GM23338 (cell line): ENCODE measurements at regions not wholly inside any gene's neighbourhood (a gene's known extent, or its start where the extent isn't known, plus 50 kb on each side); places are given as distances from the start of the nearest gene placed in this dataset.

Experiments used
- ATAC-seq: fragments of 200-7000 bp; cut with Tn5 transposase; 3 replicates; pipeline ENCODE4 v1.9.1; 2020
- DNase-seq: peaks from one replicate; pipeline ENCODE4 v3.0.0-alpha.2; 2015; ENCODE audit warnings: low spot score
- H2AFZ ChIP-seq: fragments of 200-600 bp; sonication (generic); 2 replicates; pipeline ENCODE4 v1.8.0; 2016; ENCODE audit warnings: antibody characterized with exemption, mild to moderate bottlenecking, moderate library complexity
- H3F3A ChIP-seq: fragments of 200-600 bp; sonication (generic); replicated peaks from 2 replicates; pipeline ENCODE4 v1.8.0; 2017; ENCODE audit warnings: antibody characterized with exemption, mixed run types, low read depth
- H3K27ac ChIP-seq: fragments of 200-600 bp; sonication (generic); 2 replicates; pipeline ENCODE4 v1.6.1; 2016; ENCODE audit warnings: low read depth
- H3K27me3 ChIP-seq: fragments of 200-600 bp; sonication (generic); 2 replicates; pipeline ENCODE4 v1.8.0; 2016; ENCODE audit warnings: mild to moderate bottlenecking, mixed run types, moderate library complexity; ENCODE audit not compliant: insufficient read depth
- H3K36me3 ChIP-seq: fragments of 200-600 bp; sonication (generic); 2 replicates; pipeline ENCODE4 v1.8.0; 2016; ENCODE audit warnings: mild to moderate bottlenecking; ENCODE audit not compliant: insufficient read depth
- H3K4me1 ChIP-seq: fragments of 200-600 bp; sonication (generic); 2 replicates; pipeline ENCODE4 v1.8.0; 2016; ENCODE audit warnings: mild to moderate bottlenecking, moderate library complexity; ENCODE audit not compliant: insufficient read depth
- H3K4me2 ChIP-seq: fragments of 200-600 bp; sonication (generic); 2 replicates; pipeline ENCODE4 v1.7.1; 2017; ENCODE audit warnings: mixed run types
- H3K4me3 ChIP-seq: fragments of 200-600 bp; sonication (generic); 2 replicates; pipeline ENCODE4 v1.6.1; 2016; ENCODE audit warnings: mixed run types
- H3K79me2 ChIP-seq: fragments of 200-600 bp; sonication (generic); replicated peaks from 2 replicates; pipeline ENCODE4 v1.8.0; 2017; ENCODE audit warnings: mild to moderate bottlenecking; ENCODE audit not compliant: insufficient read depth
- H3K9me2 ChIP-seq: fragments of 200-600 bp; sonication (generic); 2 replicates; pipeline ENCODE4 v1.8.0; 2017; ENCODE audit not compliant: insufficient read depth
- H4K20me1 ChIP-seq: fragments of 200-600 bp; sonication (generic); replicated peaks from 2 replicates; pipeline ENCODE4 v1.8.0; 2017; ENCODE audit warnings: mild to moderate bottlenecking; ENCODE audit not compliant: insufficient read depth
- H3K27ac Mint-ChIP-seq: 2 replicates; pipeline ENCODE4 v1.8.0; 2020; ENCODE audit warnings: inconsistent platforms, mild to moderate bottlenecking, moderate library complexity, mixed read lengths
- H3K27me3 Mint-ChIP-seq: 3 replicates; pipeline ENCODE4 v1.8.0; 2022; ENCODE audit warnings: low read depth, mild to moderate bottlenecking, moderate library complexity, mixed read lengths, inconsistent platforms; ENCODE audit not compliant: insufficient read depth, poor library complexity
- H3K36me3 Mint-ChIP-seq: 3 replicates; pipeline ENCODE4 v1.8.0; 2021; ENCODE audit warnings: low read depth, mild to moderate bottlenecking, inconsistent platforms, moderate library complexity, mixed read lengths
- H3K4me1 Mint-ChIP-seq: 3 replicates; pipeline ENCODE4 v1.8.0; 2020; ENCODE audit warnings: mild to moderate bottlenecking, inconsistent platforms, mixed read lengths
- H3K4me3 Mint-ChIP-seq: 3 replicates; pipeline ENCODE4 v1.8.0; 2021; ENCODE audit warnings: moderate library complexity, mild to moderate bottlenecking, inconsistent platforms, mixed read lengths
- H3K9me3 Mint-ChIP-seq: 3 replicates; pipeline ENCODE4 v1.8.0; 2020; ENCODE audit warnings: moderate library complexity, mild to moderate bottlenecking, inconsistent platforms, mixed read lengths
- CREB1 ChIP-seq: fragments of 250-450 bp; sonication (Bioruptor Pico); IDR thresholded peaks from 2 replicates; pipeline ENCODE4 v1.5.0; 2020; ENCODE audit warnings: low read depth, mild to moderate bottlenecking, moderate library complexity
- EZH2 ChIP-seq: fragments of 200-600 bp; sonication (generic); IDR thresholded peaks from one replicate; pipeline ENCODE4 v1.8.0; 2017; ENCODE audit warnings: antibody characterized with exemption, mild to moderate bottlenecking, low read depth; ENCODE audit not compliant: unreplicated experiment
- EZH2phosphoT487 ChIP-seq: fragments of 200-600 bp; sonication (generic); IDR thresholded peaks from one replicate; pipeline ENCODE4 v1.8.1; 2018; ENCODE audit warnings: antibody characterized with exemption; ENCODE audit not compliant: unreplicated experiment
- JUNB ChIP-seq: IDR thresholded peaks from one replicate; pipeline ENCODE4 v1.6.1; 2016; ENCODE audit warnings: antibody characterized with exemption; ENCODE audit not compliant: unreplicated experiment
- NANOG ChIP-seq: IDR thresholded peaks from 2 replicates; pipeline ENCODE4 v1.6.1; 2016; ENCODE audit warnings: antibody characterized with exemption, borderline replicate concordance
- POLR2AphosphoS5 ChIP-seq: IDR thresholded peaks from 2 replicates; pipeline ENCODE4 v1.6.1; 2016; ENCODE audit warnings: antibody characterized with exemption, low read depth
- STAT1 ChIP-seq: IDR thresholded peaks from one replicate; pipeline ENCODE4 v1.6.1; 2016; ENCODE audit warnings: antibody characterized with exemption; ENCODE audit not compliant: unreplicated experiment
- ZNF114 ChIP-seq: fragments of 250-450 bp; sonication (Bioruptor Pico); IDR thresholded peaks from 2 replicates; pipeline ENCODE4 v1.5.0; 2020; ENCODE audit warnings: mild to moderate bottlenecking, moderate library complexity
- ZNF331 ChIP-seq: fragments of 250-450 bp; sonication (Bioruptor Pico); IDR thresholded peaks from 2 replicates; pipeline ENCODE4 v1.5.0; 2020; ENCODE audit warnings: low read depth, mild to moderate bottlenecking, moderate library complexity
- TF ChIP-seq, protein P1 (sequence below): fragments of 250-450 bp; sonication (Bioruptor Pico); IDR thresholded peaks from 2 replicates; pipeline ENCODE4 v1.5.0; 2020; ENCODE audit warnings: mild to moderate bottlenecking, moderate library complexity
- TF ChIP-seq, protein P2 (sequence below), 2 experiments: fragments of 200-600 bp in 1 of 2; sonication (generic) in 1 of 2; conservative IDR thresholded peaks; 2 replicates each; pipeline versions ENCODE4 v1.5.1 to v1.6.1; 2016 to 2017; ENCODE audit warnings: antibody characterized with exemption in 2 of 2, low read depth in 2 of 2, mild to moderate bottlenecking in 2 of 2, moderate library complexity in 1 of 2
- TF ChIP-seq, protein P3 (sequence below): IDR thresholded peaks from 2 replicates; pipeline ENCODE4 v1.6.1; 2016; ENCODE audit warnings: antibody characterized with exemption

DNA sequence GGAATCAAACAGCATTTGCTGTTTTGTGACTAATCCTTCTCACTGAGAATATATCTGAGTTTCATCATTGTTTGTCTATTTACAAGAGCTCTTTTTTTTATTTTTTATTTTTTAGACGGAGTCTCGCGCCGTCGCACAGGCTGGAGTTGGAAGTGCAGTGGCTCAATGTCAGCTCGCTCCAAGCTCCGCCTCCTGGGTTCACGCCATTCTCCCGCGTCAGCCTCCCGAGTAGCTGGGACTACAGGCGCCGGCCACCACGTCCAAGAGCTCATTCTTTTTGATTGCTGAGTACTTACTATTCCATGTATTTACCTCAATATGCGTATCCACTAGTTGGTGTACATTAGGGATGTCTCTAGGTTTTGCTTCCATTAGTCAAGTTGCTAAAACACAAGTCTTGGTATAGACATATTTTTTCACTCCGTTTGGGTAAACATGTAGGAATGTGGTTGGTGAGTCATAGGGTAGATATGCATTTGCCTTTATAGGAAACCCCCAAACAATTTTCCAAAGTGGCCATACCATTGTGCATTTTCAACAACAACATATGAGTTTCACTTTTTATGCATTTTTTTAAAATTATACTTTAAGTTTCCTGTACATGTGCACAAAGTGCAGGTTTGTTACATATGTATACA, 1005.0 kb upstream of the CDH10 start (continued):
- TF ChIP-seq, protein P1, sequence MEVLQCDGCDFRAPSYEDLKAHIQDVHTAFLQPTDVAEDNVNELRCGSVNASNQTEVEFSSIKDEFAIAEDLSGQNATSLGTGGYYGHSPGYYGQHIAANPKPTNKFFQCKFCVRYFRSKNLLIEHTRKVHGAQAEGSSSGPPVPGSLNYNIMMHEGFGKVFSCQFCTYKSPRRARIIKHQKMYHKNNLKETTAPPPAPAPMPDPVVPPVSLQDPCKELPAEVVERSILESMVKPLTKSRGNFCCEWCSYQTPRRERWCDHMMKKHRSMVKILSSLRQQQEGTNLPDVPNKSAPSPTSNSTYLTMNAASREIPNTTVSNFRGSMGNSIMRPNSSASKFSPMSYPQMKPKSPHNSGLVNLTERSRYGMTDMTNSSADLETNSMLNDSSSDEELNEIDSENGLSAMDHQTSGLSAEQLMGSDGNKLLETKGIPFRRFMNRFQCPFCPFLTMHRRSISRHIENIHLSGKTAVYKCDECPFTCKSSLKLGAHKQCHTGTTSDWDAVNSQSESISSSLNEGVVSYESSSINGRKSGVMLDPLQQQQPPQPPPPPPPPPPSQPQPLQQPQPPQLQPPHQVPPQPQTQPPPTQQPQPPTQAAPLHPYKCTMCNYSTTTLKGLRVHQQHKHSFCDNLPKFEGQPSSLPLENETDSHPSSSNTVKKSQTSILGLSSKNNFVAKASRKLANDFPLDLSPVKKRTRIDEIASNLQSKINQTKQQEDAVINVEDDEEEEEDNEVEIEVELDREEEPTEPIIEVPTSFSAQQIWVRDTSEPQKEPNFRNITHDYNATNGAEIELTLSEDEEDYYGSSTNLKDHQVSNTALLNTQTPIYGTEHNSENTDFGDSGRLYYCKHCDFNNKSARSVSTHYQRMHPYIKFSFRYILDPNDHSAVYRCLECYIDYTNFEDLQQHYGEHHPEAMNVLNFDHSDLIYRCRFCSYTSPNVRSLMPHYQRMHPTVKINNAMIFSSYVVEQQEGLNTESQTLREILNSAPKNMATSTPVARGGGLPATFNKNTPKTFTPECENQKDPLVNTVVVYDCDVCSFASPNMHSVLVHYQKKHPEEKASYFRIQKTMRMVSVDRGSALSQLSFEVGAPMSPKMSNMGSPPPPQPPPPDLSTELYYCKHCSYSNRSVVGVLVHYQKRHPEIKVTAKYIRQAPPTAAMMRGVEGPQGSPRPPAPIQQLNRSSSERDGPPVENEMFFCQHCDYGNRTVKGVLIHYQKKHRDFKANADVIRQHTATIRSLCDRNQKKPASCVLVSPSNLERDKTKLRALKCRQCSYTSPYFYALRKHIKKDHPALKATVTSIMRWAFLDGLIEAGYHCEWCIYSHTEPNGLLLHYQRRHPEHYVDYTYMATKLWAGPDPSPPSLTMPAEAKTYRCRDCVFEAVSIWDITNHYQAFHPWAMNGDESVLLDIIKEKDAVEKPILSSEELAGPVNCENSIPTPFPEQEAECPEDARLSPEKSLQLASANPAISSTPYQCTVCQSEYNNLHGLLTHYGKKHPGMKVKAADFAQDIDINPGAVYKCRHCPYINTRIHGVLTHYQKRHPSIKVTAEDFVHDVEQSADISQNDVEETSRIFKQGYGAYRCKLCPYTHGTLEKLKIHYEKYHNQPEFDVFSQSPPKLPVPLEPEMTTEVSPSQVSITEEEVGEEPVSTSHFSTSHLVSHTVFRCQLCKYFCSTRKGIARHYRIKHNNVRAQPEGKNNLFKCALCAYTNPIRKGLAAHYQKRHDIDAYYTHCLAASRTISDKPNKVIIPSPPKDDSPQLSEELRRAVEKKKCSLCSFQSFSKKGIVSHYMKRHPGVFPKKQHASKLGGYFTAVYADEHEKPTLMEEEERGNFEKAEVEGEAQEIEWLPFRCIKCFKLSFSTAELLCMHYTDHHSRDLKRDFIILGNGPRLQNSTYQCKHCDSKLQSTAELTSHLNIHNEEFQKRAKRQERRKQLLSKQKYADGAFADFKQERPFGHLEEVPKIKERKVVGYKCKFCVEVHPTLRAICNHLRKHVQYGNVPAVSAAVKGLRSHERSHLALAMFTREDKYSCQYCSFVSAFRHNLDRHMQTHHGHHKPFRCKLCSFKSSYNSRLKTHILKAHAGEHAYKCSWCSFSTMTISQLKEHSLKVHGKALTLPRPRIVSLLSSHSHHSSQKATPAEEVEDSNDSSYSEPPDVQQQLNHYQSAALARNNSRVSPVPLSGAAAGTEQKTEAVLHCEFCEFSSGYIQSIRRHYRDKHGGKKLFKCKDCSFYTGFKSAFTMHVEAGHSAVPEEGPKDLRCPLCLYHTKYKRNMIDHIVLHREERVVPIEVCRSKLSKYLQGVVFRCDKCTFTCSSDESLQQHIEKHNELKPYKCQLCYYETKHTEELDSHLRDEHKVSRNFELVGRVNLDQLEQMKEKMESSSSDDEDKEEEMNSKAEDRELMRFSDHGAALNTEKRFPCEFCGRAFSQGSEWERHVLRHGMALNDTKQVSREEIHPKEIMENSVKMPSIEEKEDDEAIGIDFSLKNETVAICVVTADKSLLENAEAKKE: no peak
- TF ChIP-seq JUNB: no peak
- TF ChIP-seq, protein P2, sequence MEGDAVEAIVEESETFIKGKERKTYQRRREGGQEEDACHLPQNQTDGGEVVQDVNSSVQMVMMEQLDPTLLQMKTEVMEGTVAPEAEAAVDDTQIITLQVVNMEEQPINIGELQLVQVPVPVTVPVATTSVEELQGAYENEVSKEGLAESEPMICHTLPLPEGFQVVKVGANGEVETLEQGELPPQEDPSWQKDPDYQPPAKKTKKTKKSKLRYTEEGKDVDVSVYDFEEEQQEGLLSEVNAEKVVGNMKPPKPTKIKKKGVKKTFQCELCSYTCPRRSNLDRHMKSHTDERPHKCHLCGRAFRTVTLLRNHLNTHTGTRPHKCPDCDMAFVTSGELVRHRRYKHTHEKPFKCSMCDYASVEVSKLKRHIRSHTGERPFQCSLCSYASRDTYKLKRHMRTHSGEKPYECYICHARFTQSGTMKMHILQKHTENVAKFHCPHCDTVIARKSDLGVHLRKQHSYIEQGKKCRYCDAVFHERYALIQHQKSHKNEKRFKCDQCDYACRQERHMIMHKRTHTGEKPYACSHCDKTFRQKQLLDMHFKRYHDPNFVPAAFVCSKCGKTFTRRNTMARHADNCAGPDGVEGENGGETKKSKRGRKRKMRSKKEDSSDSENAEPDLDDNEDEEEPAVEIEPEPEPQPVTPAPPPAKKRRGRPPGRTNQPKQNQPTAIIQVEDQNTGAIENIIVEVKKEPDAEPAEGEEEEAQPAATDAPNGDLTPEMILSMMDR (conservative IDR thresholded peaks at IDR 0.05; ENCODE audit: low read depth in 2 of 2): no peak
- no peak for TF ChIP-seq CREB1
- no peak for TF ChIP-seq POLR2AphosphoS5

DNA sequence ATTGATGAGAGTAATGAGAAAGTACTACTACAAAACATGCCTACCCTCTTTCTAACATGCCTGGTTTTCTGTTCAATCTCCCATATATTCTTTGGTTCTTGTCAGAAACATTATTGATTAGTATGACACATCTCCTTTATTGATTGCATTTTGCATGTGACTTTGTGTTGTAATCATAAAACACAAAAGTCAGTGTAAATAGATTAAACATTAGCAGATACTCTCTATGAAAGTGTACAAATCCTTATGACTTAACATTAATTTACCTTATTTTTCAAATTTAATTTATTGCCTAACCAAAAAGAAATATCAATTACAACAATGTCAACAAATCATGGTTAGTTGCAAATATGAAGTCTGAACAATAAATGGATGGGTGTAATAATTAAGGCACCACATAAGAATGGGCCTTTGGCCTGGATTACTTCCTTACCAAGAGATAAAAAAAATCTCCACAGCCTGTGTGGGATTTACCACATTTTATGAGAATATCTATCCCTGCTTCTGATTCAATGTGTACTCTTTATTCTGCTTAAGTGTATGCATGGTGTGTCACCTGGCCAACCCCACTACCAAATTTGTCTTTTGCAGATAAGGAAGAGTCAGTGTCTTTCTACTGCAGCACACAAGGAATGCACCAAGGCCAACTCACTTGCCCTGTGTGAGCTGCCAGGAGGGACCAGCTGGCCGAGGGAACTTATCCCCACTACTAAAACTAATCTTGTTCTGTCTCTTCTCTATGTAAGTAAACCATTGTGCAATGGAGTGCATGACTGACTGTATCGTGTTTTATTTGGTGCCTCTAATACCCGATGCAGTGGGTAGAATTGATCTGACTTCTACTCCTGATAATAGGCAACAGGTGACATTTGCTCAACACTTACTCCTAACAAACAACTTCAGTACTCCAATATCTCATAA, 1001.9 kb upstream of the CDH10 start:
- Mint-ChIP-seq H3K4me1 (no peaks in the 10 kb centered on the region), H3K4me3 (no peak overlapping the region), H3K36me3 (peaks cover 3% of the 10 kb centered on the region; the same call in 1 of the 3 replicates), H3K27me3 (no peaks in the 10 kb centered on the region), H3K27ac (no peak overlapping the region), H3K9me3 (peaks cover 12% of the 10 kb centered on the region)
- H3K36me3 ChIP-seq: no peaks in the 10 kb centered on the region
- H4K20me1 ChIP-seq: no peaks in the 10 kb centered on the region
- no peaks in the 10 kb centered on the region for H3K27me3 ChIP-seq
- H3K9me2 ChIP-seq: no peaks in the 10 kb centered on the region; the same call in 1 of the 2 replicates
- ATAC-seq: no peak
- no peak for DNase-seq
- H3K79me2 ChIP-seq: no peaks in the 10 kb centered on the region
- H2AFZ ChIP-seq: no peak overlapping the region
- TF ChIP-seq CREB1: no peak
- no peak for TF ChIP-seq EZH2
- no peak for TF ChIP-seq NANOG
- TF ChIP-seq ZNF114: no peak
- TF ChIP-seq EZH2phosphoT487: no peak
- TF ChIP-seq ZNF331 (CRISPR knock-in tag): no peak
- TF ChIP-seq, protein P3, sequence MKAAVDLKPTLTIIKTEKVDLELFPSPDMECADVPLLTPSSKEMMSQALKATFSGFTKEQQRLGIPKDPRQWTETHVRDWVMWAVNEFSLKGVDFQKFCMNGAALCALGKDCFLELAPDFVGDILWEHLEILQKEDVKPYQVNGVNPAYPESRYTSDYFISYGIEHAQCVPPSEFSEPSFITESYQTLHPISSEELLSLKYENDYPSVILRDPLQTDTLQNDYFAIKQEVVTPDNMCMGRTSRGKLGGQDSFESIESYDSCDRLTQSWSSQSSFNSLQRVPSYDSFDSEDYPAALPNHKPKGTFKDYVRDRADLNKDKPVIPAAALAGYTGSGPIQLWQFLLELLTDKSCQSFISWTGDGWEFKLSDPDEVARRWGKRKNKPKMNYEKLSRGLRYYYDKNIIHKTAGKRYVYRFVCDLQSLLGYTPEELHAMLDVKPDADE: no peak
- no peak for TF ChIP-seq STAT1
- H3K27ac ChIP-seq: no peak overlapping the region
- H3K4me1 ChIP-seq: no peaks in the 10 kb centered on the region
- H3K4me2 ChIP-seq: no peak overlapping the region
- no peaks in the 10 kb centered on the region for H3F3A ChIP-seq
- no peak overlapping the region for H3K4me3 ChIP-seq
